Neural progenitor cell (in vitro differentiated cells): ENCODE measurements at regions not wholly inside any gene's neighbourhood (a gene's known extent, or its start where the extent isn't known, plus 50 kb on each side); places are given as distances from the start of the nearest gene placed in this dataset.

Source experiments
- DNase-seq: peaks from one replicate; pipeline ENCODE4 v3.0.0-alpha.2; 2016; ENCODE audit warnings: low spot score
- H2AFZ ChIP-seq: fragments of 200-600 bp; sonication (generic); replicated peaks from 2 replicates; pipeline ENCODE4 v1.6.1; 2016; ENCODE audit warnings: antibody characterized with exemption
- H3F3A ChIP-seq: fragments of 200-600 bp; sonication (generic); 2 replicates; pipeline ENCODE4 v1.6.1; 2016; ENCODE audit warnings: antibody characterized with exemption, low read depth
- H3K27ac ChIP-seq: fragments of 200-600 bp; sonication (generic); 2 replicates; pipeline ENCODE4 v1.5.1; 2016; ENCODE audit warnings: mild to moderate bottlenecking
- H3K27me3 ChIP-seq: fragments of 200-600 bp; sonication (generic); 2 replicates; pipeline ENCODE4 v1.6.1; 2016; ENCODE audit warnings: mild to moderate bottlenecking, moderate library complexity
- H3K36me3 ChIP-seq: fragments of 200-600 bp; sonication (generic); 2 replicates; pipeline ENCODE4 v1.5.1; 2016
- H3K4me1 ChIP-seq: fragments of 200-600 bp; sonication (generic); 2 replicates; pipeline ENCODE4 v1.6.1; 2016; ENCODE audit warnings: mixed run types
- H3K4me2 ChIP-seq: fragments of 200-600 bp; sonication (generic); 2 replicates; pipeline ENCODE4 v1.6.1; 2016
- H3K4me3 ChIP-seq: fragments of 200-600 bp; sonication (generic); 2 replicates; pipeline ENCODE4 v1.5.1; 2016
- H3K79me2 ChIP-seq: fragments of 200-600 bp; sonication (generic); 2 replicates; pipeline ENCODE4 v1.6.1; 2016; ENCODE audit warnings: low read depth
- H3K9ac ChIP-seq: fragments of 200-600 bp; sonication (generic); 2 replicates; pipeline ENCODE4 v1.6.1; 2016
- H3K9me3 ChIP-seq: fragments of 200-600 bp; sonication (generic); 2 replicates; pipeline ENCODE4 v1.5.1; 2016; ENCODE audit warnings: low read depth
- H4K20me1 ChIP-seq: fragments of 200-600 bp; sonication (generic); 2 replicates; pipeline ENCODE4 v1.6.1; 2016; ENCODE audit warnings: low read depth
- H3K27ac Mint-ChIP-seq: 3 replicates; pipeline ENCODE4 v1.8.0; 2021; ENCODE audit warnings: mixed read lengths
- H3K27me3 Mint-ChIP-seq: 2 replicates; pipeline ENCODE4 v1.8.0; 2022; ENCODE audit warnings: low read depth, mild to moderate bottlenecking, inconsistent platforms, moderate library complexity, mixed read lengths; ENCODE audit not compliant: insufficient read depth
- H3K36me3 Mint-ChIP-seq: 3 replicates; pipeline ENCODE4 v1.8.0; 2021; ENCODE audit warnings: mixed read lengths
- H3K4me1 Mint-ChIP-seq: 3 replicates; pipeline ENCODE4 v1.8.0; 2021; ENCODE audit warnings: mixed read lengths
- H3K4me3 Mint-ChIP-seq: 3 replicates; pipeline ENCODE4 v1.8.0; 2021; ENCODE audit warnings: mild to moderate bottlenecking, moderate library complexity, mixed read lengths
- H3K9me3 Mint-ChIP-seq: 3 replicates; pipeline ENCODE4 v1.8.0; 2020; ENCODE audit warnings: mixed read lengths
- CTCF ChIP-seq: fragments of 200-600 bp; sonication (generic); IDR thresholded peaks from 2 replicates; pipeline ENCODE4 v1.5.1; 2017; ENCODE audit warnings: antibody characterized with exemption, mild to moderate bottlenecking
- EZH2 ChIP-seq: fragments of 200-600 bp; sonication (generic); IDR thresholded peaks from 2 replicates; pipeline ENCODE4 v1.6.1; 2017; ENCODE audit warnings: antibody characterized with exemption, mild to moderate bottlenecking, moderate library complexity
- EZH2phosphoT487 ChIP-seq: fragments of 200-600 bp; sonication (generic); IDR thresholded peaks from 2 replicates; pipeline ENCODE4 v1.6.1; 2017; ENCODE audit warnings: antibody characterized with exemption

GRCh38 chr3:170637306-170637705 lies 51.4 kb upstream of the SLC7A14 start:
- Histone ChIP-seq H4K20me1 (no peaks in the 10 kb centered on the region), H3K9ac (no peak overlapping the region), H3K36me3 (no peaks in the 10 kb centered on the region), H3K4me1 (peaks cover 52% of the 10 kb centered on the region), H3F3A (peaks cover 24% of the 10 kb centered on the region), H3K4me2 (peak overlapping the region; percentile 31), H3K79me2 (no peaks in the 10 kb centered on the region), H3K27me3 (no peaks in the 10 kb centered on the region), H3K4me3 (no peak overlapping the region), H3K27ac (peak overlapping the region; percentile 35), H3K9me3 (no peaks in the 10 kb centered on the region), H2AFZ (no peak overlapping the region)
- peak overlapping the region; percentile 49 for H3K4me3 Mint-ChIP-seq
- H3K27ac Mint-ChIP-seq = peak overlapping the region; percentile 55
- TF ChIP-seq EZH2 (no peak), EZH2phosphoT487 (no peak), CTCF (no peak)
- no peaks in the 10 kb centered on the region for H3K36me3 Mint-ChIP-seq
- H3K4me1 Mint-ChIP-seq = peaks cover 70% of the 10 kb centered on the region
- peaks cover 11% of the 10 kb centered on the region for H3K27me3 Mint-ChIP-seq
- DNase-seq = peak; percentile 50
- H3K9me3 Mint-ChIP-seq = no peaks in the 10 kb centered on the region

- peaks cover 66% of the 10 kb centered on the region for H3K4me1 Mint-ChIP-seq
- H3K4me2 ChIP-seq = peak overlapping the region; percentile 58
- TF ChIP-seq EZH2phosphoT487 = no peak
- TF ChIP-seq EZH2 = no peak
- peak overlapping the region; percentile 53 for H3K4me3 Mint-ChIP-seq
- H3K36me3 ChIP-seq = no peaks in the 10 kb centered on the region
- peaks cover 24% of the 10 kb centered on the region for H3F3A ChIP-seq
- no peak for DNase-seq
- no peaks in the 10 kb centered on the region for H3K9me3 Mint-ChIP-seq
- H3K27ac Mint-ChIP-seq = peak overlapping the region; percentile 94
- H3K4me1 ChIP-seq = peaks cover 51% of the 10 kb centered on the region
- H3K36me3 Mint-ChIP-seq = no peaks in the 10 kb centered on the region
- no peaks in the 10 kb centered on the region for H3K27me3 ChIP-seq
- H3K9me3 ChIP-seq = no peaks in the 10 kb centered on the region
- H3K4me3 ChIP-seq = no peak overlapping the region
- H3K79me2 ChIP-seq = no peaks in the 10 kb centered on the region
- no peak overlapping the region for H3K9ac ChIP-seq
- H3K27ac ChIP-seq = no peak overlapping the region
- no peak overlapping the region for H2AFZ ChIP-seq
- H3K27me3 Mint-ChIP-seq = peaks cover 8% of the 10 kb centered on the region
- no peaks in the 10 kb centered on the region for H4K20me1 ChIP-seq
These were observed 50.6 kb upstream of the SLC7A14 start for GRCh38 chr3:170636400-170636973.
